Vagina (tissue), 2 donors: ENCODE measurements at regions not wholly inside any gene's neighbourhood (a gene's known extent, or its start where the extent isn't known, plus 50 kb on each side); places are given as distances from the start of the nearest gene placed in this dataset.

ENCODE experiments used
- POLR2A ChIP-seq, 2 donors: fragments of 450-650 bp; IDR thresholded peaks; one replicate each; pipeline ENCODE4 v1.6.1; 2017; ENCODE audit warnings: antibody characterized with exemption in 2 of 2, mild to moderate bottlenecking in 2 of 2, moderate library complexity in 2 of 2
- POLR2AphosphoS5 ChIP-seq, 2 donors: sonication (generic); formaldehyde crosslinking; IDR thresholded peaks; one replicate each; pipeline ENCODE4 v1.9.0; 2017; ENCODE audit warnings: antibody characterized with exemption in 2 of 2, mild to moderate bottlenecking in 2 of 2, low read depth in 1 of 2; ENCODE audit not compliant: insufficient read depth in 1 of 2
- TF ChIP-seq, protein P1 (sequence below), 3 experiments: fragments of 450-650 bp in 2 of 3; fragments of 200-600 bp in 1 of 3; sonication (generic) in 1 of 3; IDR thresholded peaks; one replicate each; pipeline ENCODE4 v1.5.1; 2017 to 2019; ENCODE audit warnings: antibody characterized with exemption in 3 of 3, mild to moderate bottlenecking in 2 of 3, moderate library complexity in 2 of 3

DNA sequence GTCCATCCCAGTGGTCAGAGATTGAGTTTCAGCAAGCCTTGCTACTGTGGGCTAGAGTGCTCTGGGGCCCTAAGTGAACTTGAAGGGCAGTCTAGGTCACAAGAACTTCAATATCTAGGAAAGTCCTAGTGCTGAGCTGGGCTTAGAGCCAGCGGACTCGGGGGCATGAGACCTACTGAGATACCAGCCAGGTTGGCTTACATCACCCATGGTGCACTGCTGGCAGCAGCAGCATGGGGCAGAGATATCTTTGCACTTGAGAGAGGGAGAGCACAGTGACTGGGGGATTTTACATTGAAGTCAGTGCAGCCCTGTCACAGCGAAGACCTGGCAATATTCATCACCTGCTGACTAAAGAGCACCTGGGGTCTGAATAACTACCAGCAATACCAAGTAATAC, 158.3 kb upstream of the PRKD1 start:
- TF ChIP-seq, protein P1, sequence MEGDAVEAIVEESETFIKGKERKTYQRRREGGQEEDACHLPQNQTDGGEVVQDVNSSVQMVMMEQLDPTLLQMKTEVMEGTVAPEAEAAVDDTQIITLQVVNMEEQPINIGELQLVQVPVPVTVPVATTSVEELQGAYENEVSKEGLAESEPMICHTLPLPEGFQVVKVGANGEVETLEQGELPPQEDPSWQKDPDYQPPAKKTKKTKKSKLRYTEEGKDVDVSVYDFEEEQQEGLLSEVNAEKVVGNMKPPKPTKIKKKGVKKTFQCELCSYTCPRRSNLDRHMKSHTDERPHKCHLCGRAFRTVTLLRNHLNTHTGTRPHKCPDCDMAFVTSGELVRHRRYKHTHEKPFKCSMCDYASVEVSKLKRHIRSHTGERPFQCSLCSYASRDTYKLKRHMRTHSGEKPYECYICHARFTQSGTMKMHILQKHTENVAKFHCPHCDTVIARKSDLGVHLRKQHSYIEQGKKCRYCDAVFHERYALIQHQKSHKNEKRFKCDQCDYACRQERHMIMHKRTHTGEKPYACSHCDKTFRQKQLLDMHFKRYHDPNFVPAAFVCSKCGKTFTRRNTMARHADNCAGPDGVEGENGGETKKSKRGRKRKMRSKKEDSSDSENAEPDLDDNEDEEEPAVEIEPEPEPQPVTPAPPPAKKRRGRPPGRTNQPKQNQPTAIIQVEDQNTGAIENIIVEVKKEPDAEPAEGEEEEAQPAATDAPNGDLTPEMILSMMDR (IDR thresholded peaks at IDR 0.05) = no peak
- TF ChIP-seq POLR2AphosphoS5 (IDR thresholded peaks at IDR 0.05; ENCODE audit: insufficient read depth in 1 of 2, low read depth in 1 of 2) (no peak), POLR2A (IDR thresholded peaks at IDR 0.05) (no peak)
